Kidney tubule cell (primary cell): ENCODE measurements at regions not wholly inside any gene's neighbourhood (a gene's known extent, or its start where the extent isn't known, plus 50 kb on each side); places are given as distances from the start of the nearest gene placed in this dataset.
A peak's percentile ranks its signal among the peaks of the same experiment; 100 is the strongest.
"Not testable (repeated sequence)": the region's sequence is repeated elsewhere in the genome, so short reads cannot be mapped to it uniquely, and the experiment has no call there.

Experiments
- DNase-seq: peaks from one replicate; pipeline ENCODE4 v3.0.0-alpha.2; 2018; ENCODE audit warnings: low spot score

DNA sequence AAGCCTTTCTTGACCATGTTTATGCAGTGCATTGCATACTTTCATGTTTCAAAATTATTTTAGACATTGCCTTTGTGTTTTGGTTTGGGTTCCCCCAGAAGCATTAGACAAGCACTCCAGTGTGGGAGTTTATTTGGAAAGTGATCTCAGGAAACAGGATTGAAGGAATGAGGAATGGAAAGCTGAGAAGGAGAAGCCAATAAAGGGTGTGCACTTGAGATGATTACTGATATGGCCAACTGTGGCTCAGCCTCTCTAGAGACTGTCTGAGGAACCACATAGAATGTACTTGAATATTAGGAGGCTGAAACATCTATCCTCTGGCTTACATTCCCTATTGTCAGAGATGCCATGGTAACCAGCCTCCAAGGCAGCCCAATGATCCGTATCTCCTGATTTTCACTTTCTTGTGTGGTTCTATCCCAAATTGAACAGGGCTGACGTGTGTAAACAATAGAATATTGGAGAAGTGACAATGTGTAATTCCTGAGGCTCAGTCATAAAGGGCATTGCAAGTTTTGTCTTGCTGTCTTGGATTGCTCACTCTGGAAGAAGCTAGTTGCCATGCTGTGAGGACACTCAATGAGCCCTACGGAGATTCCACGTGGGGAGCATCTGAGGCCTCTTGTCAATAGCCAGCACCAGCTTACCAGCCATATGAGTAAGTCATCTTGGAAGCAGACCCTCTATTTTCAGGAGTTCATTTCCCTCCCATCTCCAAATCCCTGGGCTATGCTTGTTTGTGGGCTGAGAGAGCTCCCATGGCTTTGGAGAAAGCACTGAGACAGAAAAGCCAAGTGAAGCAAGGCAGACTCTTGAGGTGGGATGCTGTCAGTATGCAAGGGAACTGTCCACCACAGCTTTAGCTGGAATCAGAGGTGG, 84.7 kb downstream of the SCN11A start:
- peak; percentile 29 for DNase-seq

DNA sequence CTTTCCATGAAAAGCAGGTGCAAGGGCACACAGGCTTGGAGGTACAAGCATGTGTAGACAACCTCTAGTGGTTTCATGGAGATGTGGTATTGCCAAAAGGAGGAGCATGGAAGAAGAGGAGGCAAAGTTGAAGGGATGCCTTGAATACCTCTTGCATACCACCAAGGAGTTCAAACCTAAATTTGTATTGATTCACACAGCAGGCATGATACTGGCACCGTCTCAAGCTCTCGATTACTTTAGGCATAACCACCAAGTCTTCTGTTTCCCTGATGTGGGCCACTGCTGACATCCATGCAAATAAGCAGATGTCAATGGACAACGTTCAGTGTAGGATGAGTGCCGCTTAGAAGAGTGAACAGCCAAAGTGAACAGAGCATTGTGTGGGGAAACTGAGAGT, 87.1 kb downstream of the SCN11A start:
- no peak for DNase-seq

DNA sequence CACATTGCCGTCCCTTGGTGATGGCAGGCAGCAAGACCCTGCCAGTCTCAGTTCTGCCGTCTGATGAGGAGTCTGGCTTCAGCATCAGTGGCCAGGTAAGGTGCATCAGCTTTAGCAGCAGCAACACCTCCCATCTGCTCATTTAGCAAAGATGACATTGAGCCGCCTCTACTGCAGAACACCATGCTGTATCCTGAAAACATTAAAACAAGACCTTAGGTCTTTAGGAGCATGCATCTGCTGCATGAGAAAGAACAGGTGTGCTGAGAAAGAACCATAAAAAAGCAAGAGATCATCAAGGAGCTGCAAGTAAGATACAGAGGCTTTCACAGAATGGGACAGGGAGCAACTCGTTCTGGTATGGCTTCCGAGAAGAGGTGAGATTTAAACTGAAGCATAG, 87.5 kb downstream of the SCN11A start:
- no peak for DNase-seq

DNA sequence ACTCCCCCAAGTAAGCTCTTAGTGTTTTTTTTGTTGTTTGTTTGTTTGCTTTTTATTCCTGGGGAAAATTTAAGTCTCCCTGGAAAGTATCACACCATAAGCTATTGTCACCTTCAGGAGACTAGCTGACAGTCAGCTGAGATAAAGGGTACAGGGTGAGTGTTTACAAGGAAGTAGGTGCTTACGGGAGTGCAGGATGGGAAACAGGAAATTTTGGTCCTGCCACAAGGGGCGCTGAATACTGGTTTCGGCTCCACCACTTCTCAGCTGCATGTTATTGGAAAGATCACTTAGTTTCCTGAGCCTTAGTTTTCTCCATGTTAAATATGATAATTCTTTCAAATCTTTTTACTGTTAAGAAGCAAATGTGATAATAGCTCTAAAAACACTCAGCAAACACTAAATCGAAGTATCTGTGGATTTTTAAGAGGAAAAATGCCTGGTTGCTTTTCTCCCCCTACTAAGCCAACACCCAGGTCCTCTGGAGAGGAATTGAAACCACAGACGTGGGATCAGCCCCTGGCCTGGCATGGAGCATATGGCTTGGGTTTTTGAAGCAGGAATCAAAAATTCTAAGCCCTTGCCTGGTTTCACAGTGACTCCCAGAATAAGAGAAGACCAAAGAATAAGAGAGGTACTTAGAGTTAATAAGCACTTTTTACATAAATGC, 90.7 kb downstream of the SCN11A start:
- DNase-seq, result peak; percentile 68

DNA sequence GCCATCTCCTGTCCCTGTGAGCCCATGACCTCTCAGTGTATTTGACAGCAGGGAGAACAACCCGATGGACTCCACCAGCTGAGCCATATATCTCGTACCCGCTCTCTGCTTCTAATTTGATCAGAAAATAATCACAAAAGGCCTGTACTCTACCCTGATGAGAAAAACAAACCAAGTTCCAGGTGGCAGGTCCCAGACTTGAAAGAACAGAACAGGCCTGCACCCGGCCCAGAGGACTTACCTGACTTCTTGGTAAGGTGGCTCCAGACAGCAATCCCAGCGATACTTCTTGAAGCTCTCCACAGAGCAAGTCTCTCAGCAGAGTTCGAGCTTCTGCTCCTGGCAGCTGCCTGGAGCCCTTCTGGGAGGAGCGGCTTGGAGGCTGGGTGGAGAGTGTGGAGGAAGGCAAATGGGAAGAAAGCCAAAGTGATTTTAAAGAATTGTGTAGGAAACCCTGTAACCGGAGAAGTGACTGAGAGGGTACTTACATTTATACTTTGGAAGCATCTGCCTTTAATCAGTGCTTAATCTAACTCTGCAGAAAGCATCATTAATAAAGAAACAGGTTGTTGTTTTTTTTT, 91.6 kb downstream of the SCN11A start:
- DNase-seq, result no peak

DNA sequence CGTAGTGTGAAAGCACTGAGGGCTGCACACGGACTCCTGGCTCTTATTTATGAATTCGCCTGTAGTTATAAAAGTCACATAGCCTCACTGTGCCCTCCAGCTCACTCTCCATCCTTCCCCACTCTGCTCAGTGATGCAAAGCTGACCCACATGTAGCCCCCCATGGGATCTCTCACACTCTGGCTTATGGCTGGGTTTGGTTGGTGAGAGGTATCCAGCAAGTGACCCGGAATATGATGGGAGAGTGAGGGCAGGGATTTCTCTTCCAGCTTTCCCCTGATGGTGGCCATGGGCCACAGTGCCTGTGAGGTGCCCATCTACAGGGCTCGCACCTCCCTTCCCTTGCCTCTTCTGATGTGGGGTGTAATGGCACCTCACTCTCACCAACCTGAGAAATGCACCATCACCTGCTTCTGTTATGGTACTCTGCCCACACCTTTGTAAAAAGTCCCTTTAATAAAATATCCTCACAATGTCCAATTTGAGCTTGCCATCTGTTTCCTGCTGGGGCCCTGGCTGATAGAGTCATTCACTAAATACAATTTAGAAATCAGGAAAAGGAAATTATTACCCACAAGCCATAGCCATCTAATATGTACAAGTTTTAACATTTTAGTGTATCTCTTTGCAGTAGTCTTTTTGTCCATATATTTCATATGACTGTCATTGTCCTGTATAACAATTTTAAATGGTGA, 93.6 kb downstream of the SCN11A start:
- no peak for DNase-seq

DNA sequence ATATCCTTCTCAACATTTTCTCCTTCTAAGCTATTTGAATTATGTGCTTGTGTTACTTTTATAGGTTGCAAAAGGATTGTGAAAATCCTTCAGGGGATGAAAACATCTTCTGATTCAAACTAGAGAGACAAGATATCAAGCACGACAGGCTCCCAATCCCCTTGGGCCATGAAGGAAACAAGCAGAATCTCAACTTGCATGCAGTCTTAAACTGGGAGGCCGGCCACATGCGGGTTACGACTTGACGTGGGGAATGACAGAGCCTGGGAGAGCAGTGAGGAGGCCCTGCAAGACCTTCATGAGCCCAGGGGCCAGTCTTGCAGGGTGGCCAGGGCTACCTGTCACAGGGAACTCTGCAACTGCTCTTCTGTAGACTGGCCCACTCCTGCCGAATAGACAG, 94.4 kb downstream of the SCN11A start:
- no peak for DNase-seq

DNA sequence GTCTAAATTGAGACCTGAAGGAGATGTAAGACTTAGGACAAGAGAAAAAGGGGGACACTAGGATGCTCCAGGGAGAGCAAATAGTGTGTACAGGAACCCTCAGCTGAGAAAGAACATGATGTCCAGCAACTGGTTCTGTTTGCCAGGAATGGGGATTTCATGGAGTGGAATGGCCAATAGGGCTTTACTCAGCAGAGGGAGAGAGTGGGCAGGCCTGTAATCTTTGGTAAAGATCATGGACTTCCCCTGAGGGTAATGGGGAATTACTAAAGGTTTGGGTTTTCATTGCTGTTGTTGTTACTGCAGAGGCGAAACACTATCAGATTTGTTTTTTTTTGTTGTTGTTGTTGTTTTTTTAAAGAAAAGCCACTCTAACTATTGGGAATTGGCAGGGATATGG, 99.0 kb downstream of the SCN11A start:
- DNase-seq, result no peak

DNA sequence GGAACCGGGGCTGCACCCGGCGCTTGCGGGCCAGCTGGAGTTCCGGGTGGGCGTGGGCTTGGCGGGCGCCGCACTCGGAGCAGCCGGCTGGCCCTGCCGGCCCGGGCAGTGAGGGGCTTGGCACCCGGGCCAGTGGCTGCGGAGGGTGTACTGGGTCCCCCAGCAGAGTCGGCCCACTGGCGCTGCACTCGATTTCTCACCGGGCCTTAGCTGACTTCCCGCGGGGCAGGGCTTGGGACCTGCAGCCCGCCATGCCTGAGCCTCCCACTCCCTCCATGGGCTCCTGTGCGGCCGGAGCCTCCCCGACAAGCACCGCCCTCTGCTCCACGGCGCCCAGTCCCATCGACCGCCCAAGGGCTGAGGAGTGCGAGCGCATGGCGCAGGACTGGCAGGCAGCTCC, 100.6 kb downstream of the SCN11A start:
- DNase-seq, result not testable (repeated sequence)

DNA sequence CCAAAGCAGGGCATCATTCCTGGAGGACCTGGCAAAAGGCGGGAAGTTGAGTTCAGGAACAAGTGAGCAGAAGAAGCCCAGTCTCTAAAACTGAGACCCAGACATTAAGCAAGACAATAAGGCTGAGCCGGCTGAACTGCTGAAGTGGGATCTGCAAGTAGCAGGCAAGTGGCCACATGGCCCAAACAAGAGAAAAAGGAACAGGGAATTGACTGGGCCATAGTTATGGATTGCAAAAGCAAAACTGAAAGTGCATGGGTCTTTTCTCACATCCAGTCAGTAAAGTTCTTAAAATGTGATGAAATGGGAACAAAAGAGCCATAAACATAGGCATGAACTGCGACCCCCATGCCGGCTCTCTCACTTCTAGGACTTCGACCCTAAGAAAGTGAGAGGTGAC, 101.2 kb downstream of the SCN11A start:
- no peak for DNase-seq

DNA sequence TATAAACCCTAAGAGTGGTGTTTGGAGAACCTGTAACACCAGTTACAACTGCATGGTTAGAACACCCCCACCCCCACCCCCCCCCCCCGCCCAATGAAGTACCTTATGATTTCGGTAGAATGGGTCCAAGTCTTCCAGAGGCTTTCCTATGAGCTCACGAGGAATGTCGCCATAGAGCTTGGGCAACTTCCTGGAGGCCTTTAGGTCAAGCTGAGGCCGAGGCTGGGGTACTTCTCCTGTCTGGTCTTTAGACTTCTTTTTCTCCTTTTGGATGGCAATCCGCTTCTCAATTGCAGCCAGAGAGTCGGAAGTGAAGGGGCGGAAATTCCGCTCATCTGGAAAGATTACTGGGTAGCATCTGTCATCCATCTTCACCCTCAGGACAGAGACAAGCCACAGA, 101.8 kb downstream of the SCN11A start:
- DNase-seq, result no peak

DNA sequence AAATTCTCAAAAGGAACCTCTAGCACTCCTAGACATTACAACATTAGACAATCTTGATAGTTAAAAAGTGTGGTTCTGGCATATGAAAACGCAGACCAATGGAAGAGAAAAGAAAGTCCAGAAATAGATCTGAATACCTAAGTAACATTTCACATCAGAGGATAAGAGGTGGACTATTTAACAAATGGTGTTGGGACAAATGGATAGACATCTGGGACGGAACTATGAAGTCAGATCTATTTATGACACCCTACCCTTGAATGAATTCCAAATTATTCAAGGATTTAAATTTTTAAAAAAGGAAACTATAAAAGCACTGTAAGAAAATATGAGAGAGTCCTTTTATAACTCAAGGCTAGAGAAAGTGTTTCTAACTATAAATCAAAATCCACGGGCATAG, 111.3 kb downstream of the SCN11A start:
- no peak for DNase-seq

DNA sequence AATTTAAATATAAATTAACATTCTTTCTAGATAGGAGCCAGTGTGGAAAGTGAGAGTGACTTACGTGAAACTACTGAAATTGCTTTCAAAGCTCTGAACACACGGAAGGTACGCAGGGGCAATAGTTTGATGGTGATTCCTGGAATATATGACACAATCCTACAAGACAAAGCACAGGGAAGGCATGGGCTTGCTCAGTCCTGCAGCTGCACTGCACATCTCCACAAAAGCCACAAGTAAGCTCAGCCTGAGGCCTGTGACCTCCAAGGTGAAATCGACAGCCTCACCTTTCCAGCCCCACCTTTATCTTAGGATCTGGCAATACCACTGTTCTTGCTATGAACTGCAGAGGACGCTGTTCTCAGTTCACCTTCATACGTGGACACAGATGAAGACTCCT, 109.3 kb upstream of the SCN10A start:
- no peak for DNase-seq

DNA sequence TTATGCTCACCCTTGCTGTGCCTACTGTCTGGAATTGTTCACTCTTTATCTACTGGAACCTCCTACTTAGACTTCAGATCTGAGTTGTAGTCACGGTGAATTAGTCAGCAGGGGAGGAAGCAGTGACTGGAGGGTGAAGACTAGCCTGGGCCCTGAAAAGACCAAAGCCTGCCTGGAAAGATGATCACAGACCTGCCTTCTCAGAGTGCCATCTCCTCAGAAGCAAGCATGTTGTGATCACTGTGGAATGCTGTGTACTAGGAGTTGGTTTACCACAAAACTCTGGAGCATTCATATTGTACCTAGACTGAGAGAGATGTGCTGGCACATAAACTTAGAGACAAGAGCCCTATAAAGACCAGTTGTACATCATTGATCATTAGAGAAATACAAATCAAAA, 100.7 kb upstream of the SCN10A start:
- peak; percentile 56 for DNase-seq

DNA sequence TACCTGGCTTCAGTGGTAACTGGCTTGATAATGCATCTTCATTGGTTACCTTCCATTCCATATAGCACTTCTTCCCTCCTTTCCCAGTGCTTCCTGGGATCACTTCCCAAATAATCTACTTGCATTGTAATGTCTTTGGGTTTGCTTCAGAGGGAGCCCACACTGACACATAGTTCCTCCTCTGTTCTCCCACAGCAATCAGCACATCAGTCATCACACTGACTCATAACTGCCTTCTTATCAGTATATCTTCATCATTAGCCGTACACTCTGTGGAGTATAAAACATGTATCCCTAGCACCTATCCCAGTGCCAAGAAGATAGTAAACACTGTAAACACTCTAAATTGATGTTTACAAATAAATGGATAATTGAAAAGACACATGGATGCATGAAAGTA, 91.4 kb upstream of the SCN10A start:
- DNase-seq, result no peak

DNA sequence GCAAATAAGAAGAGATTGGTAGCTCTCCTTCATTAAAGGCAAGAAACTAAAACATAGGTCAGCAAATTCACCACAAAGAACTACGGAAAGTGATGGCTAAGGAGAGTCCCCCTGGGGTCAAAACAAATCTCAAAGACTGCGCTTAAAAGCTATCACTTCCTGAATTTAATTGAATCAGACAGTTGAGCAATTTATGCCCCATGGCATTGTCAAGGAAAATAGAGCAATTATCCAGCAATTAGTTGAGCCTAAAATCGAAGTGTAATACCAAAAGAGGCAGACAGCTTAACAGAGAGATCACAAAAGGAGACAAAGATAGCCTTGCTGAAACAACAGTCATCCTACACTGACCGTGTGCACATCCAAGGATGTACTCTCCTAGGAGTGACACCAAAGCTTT, 74.4 kb upstream of the SCN10A start:
- DNase-seq, result no peak

DNA sequence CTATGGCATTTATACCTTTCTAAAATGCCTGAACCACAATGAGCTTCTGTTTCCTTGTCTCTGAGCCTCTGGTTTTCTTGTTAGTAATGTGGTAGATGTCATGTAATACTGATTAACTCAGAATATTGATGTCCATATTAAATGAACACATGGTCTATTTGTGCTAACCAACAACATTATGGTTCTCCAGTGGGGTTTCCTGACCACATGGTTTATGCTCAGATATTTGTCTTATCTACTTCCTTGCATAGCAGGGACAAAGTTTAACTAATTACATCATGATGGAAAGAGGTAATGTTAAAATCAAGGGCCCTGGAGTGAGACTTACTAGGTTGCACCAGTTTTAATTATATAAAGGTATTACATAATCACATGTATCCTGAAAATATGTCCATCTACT, 62.6 kb upstream of the SCN10A start:
- DNase-seq, result no peak
